ENCODE measurements at regions not wholly inside any gene's neighbourhood (a gene's known extent, or its start where the extent isn't known, plus 50 kb on each side); places are given as distances from the start of the nearest gene placed in this dataset.

- no peak for TF ChIP-seq CTCF (IDR thresholded peaks at IDR 0.05; ENCODE audit: low read depth, low read length, poor library complexity, severe bottlenecking)
- no peak for TF ChIP-seq EZH2phosphoT487 (IDR thresholded peaks at IDR 0.05; ENCODE audit: borderline replicate concordance, low read length)
These were observed 1175.2 kb upstream of the DIAPH2 start for GRCh38 chrX:95509474-95509873.

Measured in DOHH2 (cell line).